ENCODE measurements at regions not wholly inside any gene's neighbourhood (a gene's known extent, or its start where the extent isn't known, plus 50 kb on each side); places are given as distances from the start of the nearest gene placed in this dataset.

- Histone ChIP-seq H3K4me3 (ENCODE audit: low read depth, low read length) (no peak overlapping the region), H3K36me3 (ENCODE audit: control insufficient read depth, insufficient read depth, low read length) (no peaks in the 10 kb centered on the region), H3K27me3 (ENCODE audit: control insufficient read depth, insufficient read depth, low read length) (no peaks in the 10 kb centered on the region)
- TF ChIP-seq, protein P1, sequence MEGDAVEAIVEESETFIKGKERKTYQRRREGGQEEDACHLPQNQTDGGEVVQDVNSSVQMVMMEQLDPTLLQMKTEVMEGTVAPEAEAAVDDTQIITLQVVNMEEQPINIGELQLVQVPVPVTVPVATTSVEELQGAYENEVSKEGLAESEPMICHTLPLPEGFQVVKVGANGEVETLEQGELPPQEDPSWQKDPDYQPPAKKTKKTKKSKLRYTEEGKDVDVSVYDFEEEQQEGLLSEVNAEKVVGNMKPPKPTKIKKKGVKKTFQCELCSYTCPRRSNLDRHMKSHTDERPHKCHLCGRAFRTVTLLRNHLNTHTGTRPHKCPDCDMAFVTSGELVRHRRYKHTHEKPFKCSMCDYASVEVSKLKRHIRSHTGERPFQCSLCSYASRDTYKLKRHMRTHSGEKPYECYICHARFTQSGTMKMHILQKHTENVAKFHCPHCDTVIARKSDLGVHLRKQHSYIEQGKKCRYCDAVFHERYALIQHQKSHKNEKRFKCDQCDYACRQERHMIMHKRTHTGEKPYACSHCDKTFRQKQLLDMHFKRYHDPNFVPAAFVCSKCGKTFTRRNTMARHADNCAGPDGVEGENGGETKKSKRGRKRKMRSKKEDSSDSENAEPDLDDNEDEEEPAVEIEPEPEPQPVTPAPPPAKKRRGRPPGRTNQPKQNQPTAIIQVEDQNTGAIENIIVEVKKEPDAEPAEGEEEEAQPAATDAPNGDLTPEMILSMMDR (IDR thresholded peaks at IDR 0.05; ENCODE audit: insufficient read depth, low read length, severe bottlenecking), result no peak
- no peak for DNase-seq (ENCODE audit: low read depth)
- no peak for FAIRE-seq
Observed at GRCh38 chr6:16003197-16003491, 125.7 kb upstream of the MYLIP start.

DNA sequence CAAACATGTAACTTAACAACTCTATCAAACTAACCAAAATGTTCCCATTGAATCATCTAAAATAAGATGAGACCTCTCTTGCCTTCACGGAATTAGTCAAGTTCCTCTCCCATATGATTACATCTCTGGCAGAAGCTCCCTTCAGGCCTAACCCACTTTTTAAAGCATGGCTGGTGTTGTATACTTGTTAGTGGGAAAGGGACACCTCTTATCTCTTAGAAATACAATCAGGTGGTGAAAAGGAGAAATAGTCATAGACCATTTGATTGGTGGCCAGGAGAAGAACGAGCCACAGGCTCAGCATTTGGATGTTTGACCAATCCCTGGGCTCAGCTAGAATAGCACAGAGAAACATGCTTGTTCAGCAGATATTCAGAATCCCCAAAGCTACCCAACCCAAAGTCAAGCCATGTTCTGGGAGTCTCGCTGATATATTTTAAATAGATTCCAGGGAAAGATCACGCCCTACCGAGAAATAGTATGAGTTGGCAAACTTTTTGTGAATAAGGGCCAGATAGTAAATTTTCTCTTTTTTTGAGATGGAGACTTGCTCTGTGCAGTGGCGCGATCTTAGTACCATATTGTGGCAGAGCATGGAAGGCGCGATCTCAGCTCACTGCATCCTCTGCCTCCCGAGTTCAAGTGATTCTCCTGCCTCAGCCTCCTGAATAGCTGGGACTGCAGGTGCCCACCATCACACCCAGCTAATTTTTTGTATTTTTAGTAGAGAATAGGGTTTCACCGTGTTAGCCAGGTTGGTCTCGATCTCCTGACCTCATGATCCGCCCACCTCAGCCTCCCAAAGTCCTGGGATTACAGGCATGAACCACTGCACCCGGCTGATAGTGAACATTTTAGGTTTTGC is 126.3 kb upstream of the MYLIP start:
- H3K27me3 ChIP-seq (ENCODE audit: control insufficient read depth, insufficient read depth, low read length), result no peaks in the 10 kb centered on the region
- FAIRE-seq (no peak), DNase-seq (ENCODE audit: low read depth) (no peak)
- no peak overlapping the region for H3K4me3 ChIP-seq (ENCODE audit: low read depth, low read length)
- TF ChIP-seq, protein P1 (IDR thresholded peaks at IDR 0.05; ENCODE audit: insufficient read depth, low read length, severe bottlenecking), result no peak
- no peaks in the 10 kb centered on the region for H3K36me3 ChIP-seq (ENCODE audit: control insufficient read depth, insufficient read depth, low read length)

- DNase-seq (ENCODE audit: low read depth), result no peak
- Histone ChIP-seq H3K36me3 (ENCODE audit: control insufficient read depth, insufficient read depth, low read length) (no peaks in the 10 kb centered on the region), H3K4me3 (ENCODE audit: low read depth, low read length) (no peak overlapping the region), H3K27me3 (ENCODE audit: control insufficient read depth, insufficient read depth, low read length) (no peaks in the 10 kb centered on the region)
- TF ChIP-seq, protein P1 (IDR thresholded peaks at IDR 0.05; ENCODE audit: insufficient read depth, low read length, severe bottlenecking), result no peak
- FAIRE-seq, result no peak
Observed at GRCh38 chr6:16001158-16001557, 127.7 kb upstream of the MYLIP start.

DNA sequence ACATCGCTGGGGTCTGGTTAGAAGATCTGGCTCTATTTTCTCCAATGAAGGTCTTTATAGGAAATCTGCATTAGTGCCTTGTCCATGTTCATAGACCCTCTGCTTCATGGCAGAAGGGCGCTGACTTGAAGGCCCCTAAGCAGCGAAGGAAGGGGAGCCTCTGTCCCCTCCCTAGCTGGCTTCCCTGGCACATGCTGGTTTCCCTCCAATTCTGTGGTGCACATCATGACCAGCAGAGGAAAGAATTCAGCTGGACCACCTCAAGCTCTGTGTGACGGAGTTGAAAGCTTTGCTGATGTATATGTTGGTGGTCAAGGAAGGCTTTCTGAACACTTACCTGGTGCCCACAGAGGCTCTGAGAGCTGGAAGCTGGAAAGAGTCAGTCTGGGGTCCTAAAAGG is 129.7 kb upstream of the MYLIP start:
- no peak overlapping the region for H3K4me3 ChIP-seq (ENCODE audit: low read depth, low read length)
- DNase-seq (ENCODE audit: low read depth) (no peak), FAIRE-seq (no peak)
- no peaks in the 10 kb centered on the region for H3K27me3 ChIP-seq (ENCODE audit: control insufficient read depth, insufficient read depth, low read length)
- TF ChIP-seq, protein P1 (IDR thresholded peaks at IDR 0.05; ENCODE audit: insufficient read depth, low read length, severe bottlenecking), result no peak
- H3K36me3 ChIP-seq (ENCODE audit: control insufficient read depth, insufficient read depth, low read length), result no peaks in the 10 kb centered on the region

GRCh38 chr6:15997586-15998388 is 131.1 kb upstream of the MYLIP start:
- no peak for FAIRE-seq
- Histone ChIP-seq H3K4me3 (ENCODE audit: low read depth, low read length) (no peak overlapping the region), H3K36me3 (ENCODE audit: control insufficient read depth, insufficient read depth, low read length) (no peaks in the 10 kb centered on the region), H3K27me3 (ENCODE audit: control insufficient read depth, insufficient read depth, low read length) (no peaks in the 10 kb centered on the region)
- TF ChIP-seq, protein P1 (IDR thresholded peaks at IDR 0.05; ENCODE audit: insufficient read depth, low read length, severe bottlenecking), result no peak
- no peak for DNase-seq (ENCODE audit: low read depth)

All from bronchial epithelial cell (primary cell).